ENCODE measurements at regions not wholly inside any gene's neighbourhood (a gene's known extent, or its start where the extent isn't known, plus 50 kb on each side); places are given as distances from the start of the nearest gene placed in this dataset.

- H3K9me1 ChIP-seq (replicated peaks; ENCODE audit: control insufficient read depth, extremely low read depth, insufficient read depth, low read length), result no peaks in the 10 kb centered on the region
- no peak overlapping the region for H3K27ac ChIP-seq (ENCODE audit: insufficient read depth, low read depth, low read length)
- TF ChIP-seq POLR2A (IDR thresholded peaks at IDR 0.05; ENCODE audit: low read depth, low read length) (no peak), POLR2AphosphoS5 (IDR thresholded peaks at IDR 0.05; ENCODE audit: insufficient read depth, low read depth, low read length) (no peak)
- dilution Hi-C loops (cut with MboI; ENCODE audit: extremely low pct_ligation_motif_present, low sequenced_read_pairs) (no loop called here), intact Hi-C loops (cut with micrococcal nuclease) (no loop called here)
- no peak overlapping the region for H3K4me3 ChIP-seq (replicated peaks in 1 of 3; ENCODE audit: insufficient read depth in 1 of 3, low read depth in 1 of 3, low read length in 3 of 3)
- no peaks in the 10 kb centered on the region for H3K4me1 ChIP-seq (ENCODE audit: control insufficient read depth, extremely low read depth, insufficient read depth, low read length)
- no peak overlapping the region for H2AFZ ChIP-seq (ENCODE audit: low read depth, low read length)
- DNase-seq (ENCODE audit: low read depth, low spot score) (no peak), FAIRE-seq (no peak)
- CTCF ChIA-PET, result interaction anchor here (1.3 kb wide), 1 partner anchor 16 kb away, joined by 4 read pairs; no protein-coding TSS in a partner anchor
- BruUV-seq (replicated peaks), result no TSS peak
- no peaks in the 10 kb centered on the region for H3K36me3 ChIP-seq (ENCODE audit: control insufficient read depth in 2 of 2, extremely low read depth in 1 of 2, insufficient read depth in 2 of 2, low read length in 2 of 2)
- H3K27me3 ChIP-seq (ENCODE audit: control insufficient read depth in 2 of 2, insufficient read depth in 2 of 2, low read length in 2 of 2), result no peaks in the 10 kb centered on the region
- H4K20me1 ChIP-seq (replicated peaks; ENCODE audit: control insufficient read depth, extremely low read depth, insufficient read depth, low read length), result no peaks in the 10 kb centered on the region
- no peak overlapping the region for H3K9ac ChIP-seq (replicated peaks; ENCODE audit: extremely low read depth, insufficient read depth, low read length)
- POLR2A ChIA-PET, result no interaction called here
- no peaks in the 10 kb centered on the region for H3K79me2 ChIP-seq (ENCODE audit: control insufficient read depth, insufficient read depth, low read length)
- H3K9me3 ChIP-seq (replicated peaks; ENCODE audit: control insufficient read depth, insufficient read depth, low read length), result no peaks in the 10 kb centered on the region
- no peak overlapping the region for H3K4me2 ChIP-seq (ENCODE audit: insufficient read depth, low read length)
Observed at GRCh38 chr21:39110431-39110830, 72.8 kb downstream of the PSMG1 start.

GRCh38 chr21:39109596-39110210, 73.5 kb downstream of the PSMG1 start:
- no peaks in the 10 kb centered on the region for H3K79me2 ChIP-seq (ENCODE audit: control insufficient read depth, insufficient read depth, low read length)
- no peaks in the 10 kb centered on the region for H3K36me3 ChIP-seq (ENCODE audit: control insufficient read depth in 2 of 2, extremely low read depth in 1 of 2, insufficient read depth in 2 of 2, low read length in 2 of 2)
- H3K4me1 ChIP-seq (ENCODE audit: control insufficient read depth, extremely low read depth, insufficient read depth, low read length), result no peaks in the 10 kb centered on the region
- H3K27ac ChIP-seq (ENCODE audit: insufficient read depth, low read depth, low read length), result no peak overlapping the region
- POLR2A ChIA-PET, result no interaction called here
- no peaks in the 10 kb centered on the region for H4K20me1 ChIP-seq (replicated peaks; ENCODE audit: control insufficient read depth, extremely low read depth, insufficient read depth, low read length)
- H2AFZ ChIP-seq (ENCODE audit: low read depth, low read length), result no peak overlapping the region
- TF ChIP-seq FOS (IDR thresholded peaks at IDR 0.05; ENCODE audit: borderline replicate concordance, insufficient read depth, low read length), result no peak
- TF ChIP-seq POLR2AphosphoS5 (IDR thresholded peaks at IDR 0.05; ENCODE audit: insufficient read depth, low read depth, low read length), result no peak
- no peak for TF ChIP-seq EZH2 (IDR thresholded peaks at IDR 0.05; ENCODE audit: borderline replicate concordance, low read depth, low read length, severe bottlenecking)
- no peak for TF ChIP-seq MAX (IDR thresholded peaks at IDR 0.05; ENCODE audit: insufficient read depth, insufficient read length)
- TF ChIP-seq POLR2A (IDR thresholded peaks at IDR 0.05; ENCODE audit: low read depth, low read length), result no peak
- TF ChIP-seq JUN (IDR thresholded peaks at IDR 0.05; ENCODE audit: borderline replicate concordance, insufficient read depth, insufficient read length, low read depth), result no peak
- no peak for TF ChIP-seq GATA2 (IDR thresholded peaks at IDR 0.05; ENCODE audit: insufficient read depth, insufficient read length, low read depth, low read length)
- no peak for TF ChIP-seq CTCF (IDR thresholded peaks at IDR 0.05; ENCODE audit: extremely low read depth in 1 of 2, insufficient read depth in 1 of 2, low read depth in 1 of 2, low read length in 2 of 2)
- no peak for TF ChIP-seq MYC (IDR thresholded peaks at IDR 0.05; ENCODE audit: low read depth, low read length)
- intact Hi-C loops (cut with micrococcal nuclease), result no loop called here
- H3K9me3 ChIP-seq (replicated peaks; ENCODE audit: control insufficient read depth, insufficient read depth, low read length), result no peaks in the 10 kb centered on the region
- CTCF ChIA-PET, result interaction anchor here (1.3 kb wide), 1 partner anchor 16 kb away, joined by 4 read pairs; no protein-coding TSS in a partner anchor
- H3K4me2 ChIP-seq (ENCODE audit: insufficient read depth, low read length), result no peak overlapping the region
- FAIRE-seq, result no peak
- no peak overlapping the region for H3K9ac ChIP-seq (replicated peaks; ENCODE audit: extremely low read depth, insufficient read depth, low read length)
- no peak overlapping the region for H3K4me3 ChIP-seq (replicated peaks in 1 of 3; ENCODE audit: insufficient read depth in 1 of 3, low read depth in 1 of 3, low read length in 3 of 3)
- BruUV-seq (replicated peaks), result no TSS peak
- no peak for DNase-seq (ENCODE audit: low read depth, low spot score)
- dilution Hi-C loops (cut with MboI; ENCODE audit: extremely low pct_ligation_motif_present, low sequenced_read_pairs), result no loop called here
- H3K27me3 ChIP-seq (ENCODE audit: control insufficient read depth in 2 of 2, insufficient read depth in 2 of 2, low read length in 2 of 2), result no peaks in the 10 kb centered on the region
- H3K9me1 ChIP-seq (replicated peaks; ENCODE audit: control insufficient read depth, extremely low read depth, insufficient read depth, low read length), result no peaks in the 10 kb centered on the region

All from endothelial cell of umbilical vein (primary cell).